WI38 (cell line): ENCODE measurements at regions not wholly inside any gene's neighbourhood (a gene's known extent, or its start where the extent isn't known, plus 50 kb on each side); places are given as distances from the start of the nearest gene placed in this dataset.

Experiments
- H3K4me3 ChIP-seq: 2 replicates; pipeline ENCODE4 v1.5.1; 2011; ENCODE audit warnings: low read depth, mild to moderate bottlenecking, control low read depth, low read length
- CTCF ChIP-seq: IDR thresholded peaks from 2 replicates; pipeline ENCODE4 v1.5.1; 2012; ENCODE audit warnings: low read depth, mild to moderate bottlenecking, control low read depth, low read length

DNA sequence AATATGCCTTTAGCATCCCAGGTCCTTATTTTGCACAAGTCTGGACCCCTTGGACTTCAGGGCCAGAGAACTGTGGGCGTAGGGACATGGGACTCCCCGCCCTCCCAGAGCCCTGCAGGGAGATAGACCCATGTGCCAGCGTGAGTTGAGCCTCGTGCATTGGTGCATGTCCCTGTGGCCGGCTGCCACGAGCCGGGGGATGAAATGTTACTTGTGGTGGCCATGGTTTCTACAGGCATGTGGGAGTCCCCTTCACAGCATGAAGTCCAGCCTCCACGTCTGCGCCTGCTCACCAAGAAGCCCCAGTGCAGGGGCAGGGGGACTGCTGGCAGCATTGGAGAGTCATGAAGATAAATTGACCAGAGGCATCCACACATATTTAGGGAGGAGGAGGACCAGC lies 470.0 kb downstream of the BCL11B start:
- TF ChIP-seq CTCF, result no peak
- no peak overlapping the region for H3K4me3 ChIP-seq

GRCh38 chr14:98803196-98803595 lies 468.8 kb downstream of the BCL11B start:
- H3K4me3 ChIP-seq, result no peak overlapping the region
- TF ChIP-seq CTCF, result no peak

DNA sequence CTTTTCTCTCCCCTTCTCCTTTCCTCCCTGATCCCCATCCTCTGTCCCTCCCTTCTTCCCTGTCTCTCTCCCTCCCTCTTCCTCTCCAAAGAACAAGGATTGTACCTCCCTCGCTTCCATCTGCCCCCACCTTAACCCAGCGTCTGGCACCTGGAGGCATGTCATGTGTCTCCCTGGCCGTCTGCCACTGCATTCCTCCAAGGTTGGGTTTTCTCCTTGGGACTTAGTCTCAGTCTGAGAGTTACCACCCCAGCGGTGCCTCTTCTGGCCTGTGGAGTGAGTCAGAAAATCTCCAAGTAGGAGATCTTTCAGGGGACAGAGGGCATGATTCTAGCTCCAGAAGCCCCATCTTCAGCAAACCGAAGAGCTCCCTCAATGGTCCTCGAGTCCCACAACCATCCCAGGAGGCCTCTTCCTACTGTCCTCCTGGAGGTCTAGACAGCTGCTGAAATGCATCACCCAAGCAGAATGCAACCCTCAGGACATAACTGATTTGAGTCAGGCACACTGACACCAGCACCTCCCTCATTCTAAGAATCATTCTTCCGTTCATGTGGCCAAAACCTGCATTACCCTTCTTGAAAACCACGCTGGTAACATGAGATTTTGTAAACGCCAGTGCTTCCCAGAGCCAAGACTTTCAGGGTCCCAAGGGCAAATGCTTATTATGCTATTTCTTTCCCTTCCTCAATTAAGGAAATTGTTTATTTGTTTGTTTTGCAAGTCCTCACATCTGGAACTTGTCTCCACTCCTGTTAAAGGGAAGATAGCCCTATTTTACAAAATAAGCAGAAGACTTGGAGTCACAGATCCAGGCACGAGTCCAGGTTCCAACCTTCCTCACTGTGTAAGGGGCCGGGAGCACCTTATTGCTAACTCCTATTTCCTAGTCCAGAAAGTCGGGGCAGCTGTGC lies 463.2 kb downstream of the BCL11B start:
- no peak overlapping the region for H3K4me3 ChIP-seq
- TF ChIP-seq CTCF, result no peak

DNA sequence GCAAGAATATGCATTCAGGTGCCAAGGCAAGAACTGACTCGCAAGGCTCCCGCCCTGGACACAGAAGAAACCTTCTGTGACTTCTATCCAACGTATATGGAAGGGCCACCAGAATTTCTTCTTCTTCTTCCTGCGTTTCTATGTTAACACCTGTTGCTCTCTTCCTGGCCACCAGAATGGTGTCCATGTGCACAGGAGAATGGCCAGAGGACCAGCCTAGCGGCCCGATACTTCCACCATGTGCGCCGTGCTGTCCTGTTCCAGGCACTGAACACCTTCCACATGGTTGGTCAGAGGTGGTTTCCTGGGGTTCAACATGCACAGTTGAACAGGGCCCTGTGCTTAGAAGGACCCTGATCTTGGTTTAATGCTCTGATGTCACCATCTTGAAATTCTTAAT lies 455.8 kb downstream of the BCL11B start:
- no peak overlapping the region for H3K4me3 ChIP-seq
- no peak for TF ChIP-seq CTCF

GRCh38 chr14:98816720-98817119 lies 455.3 kb downstream of the BCL11B start:
- H3K4me3 ChIP-seq, result no peak overlapping the region
- TF ChIP-seq CTCF, result no peak

DNA sequence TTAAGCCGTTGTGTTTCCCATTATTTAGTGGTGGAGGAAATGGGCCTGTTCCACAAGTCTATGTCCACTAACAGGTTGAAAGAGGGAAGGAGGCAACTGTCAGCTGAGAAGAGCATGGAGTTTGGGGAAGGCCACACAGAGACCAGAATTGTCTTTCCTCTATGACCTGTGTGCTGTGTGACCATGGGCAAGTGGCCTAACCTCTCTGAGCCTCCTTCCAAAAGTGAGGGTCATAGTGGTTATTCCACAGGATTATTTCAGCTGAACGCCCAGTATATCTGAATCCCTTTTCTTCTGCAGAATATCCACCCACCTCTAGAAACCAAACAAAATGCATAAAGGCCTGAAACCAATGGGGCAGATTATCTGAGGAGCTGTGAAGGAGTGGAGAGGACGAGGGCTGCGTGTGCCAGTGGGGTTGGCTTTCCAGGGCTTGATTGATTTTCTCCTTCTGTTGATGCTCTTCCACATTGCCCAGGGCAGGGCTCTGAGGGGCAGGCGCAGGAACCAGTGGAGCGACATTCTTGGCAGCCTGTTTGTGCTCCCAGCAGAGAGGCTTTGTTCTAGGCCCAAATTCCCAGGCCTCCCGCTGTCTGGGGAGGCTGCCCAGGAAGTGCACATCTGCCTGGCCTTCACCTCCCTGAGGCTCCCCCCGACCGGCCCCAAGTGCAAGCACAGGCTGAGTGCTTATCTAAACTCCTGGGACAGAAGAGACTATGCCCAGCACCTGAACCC lies 452.7 kb downstream of the BCL11B start:
- no peak overlapping the region for H3K4me3 ChIP-seq

More for the DNA sequence above, 452.7 kb downstream of the BCL11B start:
- TF ChIP-seq CTCF, result no peak
